GM18951 (cell line): ENCODE measurements at regions not wholly inside any gene's neighbourhood (a gene's known extent, or its start where the extent isn't known, plus 50 kb on each side); places are given as distances from the start of the nearest gene placed in this dataset.

Experiments used
- POLR2A ChIP-seq: IDR thresholded peaks from 4 replicates; pipeline ENCODE4 v1.6.1; 2011; ENCODE audit warnings: mild to moderate bottlenecking; ENCODE audit not compliant: insufficient read length, insufficient read depth; ENCODE audit errors: extremely low read depth
- in situ Hi-C: fragments of 300-500 bp; cut with MboI; formaldehyde crosslinking; loops from one replicate; pipeline ENCODE4 v1.12.0; 2022; ENCODE audit warnings: low sequenced_read_pairs, mixed read lengths, inconsistent platforms; ENCODE audit not compliant: unreplicated experiment

DNA sequence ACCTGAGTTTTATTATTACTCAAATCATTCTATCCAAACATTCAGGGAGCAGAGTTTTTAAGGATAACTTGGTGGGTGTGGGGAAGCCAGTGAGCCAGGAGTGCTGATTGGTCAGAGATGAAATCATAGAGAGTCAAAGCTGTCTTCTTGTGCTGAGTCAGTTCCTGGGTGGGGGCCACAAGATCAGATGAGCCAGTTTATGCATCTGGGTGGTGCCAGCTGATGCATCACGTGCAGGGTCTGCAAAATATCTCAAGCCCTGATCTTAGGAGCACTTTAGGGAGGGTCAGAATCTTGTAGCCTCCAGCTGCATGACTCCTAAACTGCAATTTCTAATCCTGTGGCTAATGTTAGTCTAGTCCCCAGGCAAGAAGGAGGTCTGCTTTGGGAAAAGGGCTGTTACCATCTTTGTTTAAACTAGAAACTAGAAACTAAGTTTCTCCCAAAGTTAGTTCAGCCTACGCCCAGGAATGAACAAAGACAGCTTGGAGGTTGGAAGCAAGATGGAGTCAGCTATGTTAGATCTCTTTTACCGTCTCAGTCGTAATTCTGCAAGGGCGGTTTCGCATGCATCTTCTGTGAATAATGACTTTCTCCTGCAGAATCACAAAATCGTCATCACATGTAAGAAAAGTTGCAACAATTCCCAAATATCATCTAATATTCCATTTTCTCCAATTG lies 97.5 kb downstream of the ZNF664 start:
- in situ Hi-C loops = loop anchor here (25.0 kb wide), 1 partner anchor 242 kb away; no protein-coding TSS in a partner anchor

GRCh38 chr12:124071075-124071443 lies 98.0 kb downstream of the ZNF664 start:
- in situ Hi-C loops = loop anchor here (25.0 kb wide), 1 partner anchor 241 kb away; no protein-coding TSS in a partner anchor
- no peak for TF ChIP-seq POLR2A

GRCh38 chr12:124073356-124074035 lies 100.5 kb downstream of the ZNF664 start:
- no peak for TF ChIP-seq POLR2A
- in situ Hi-C loops = loop anchor here (25.0 kb wide), 1 partner anchor 239 kb away; no protein-coding TSS in a partner anchor

DNA sequence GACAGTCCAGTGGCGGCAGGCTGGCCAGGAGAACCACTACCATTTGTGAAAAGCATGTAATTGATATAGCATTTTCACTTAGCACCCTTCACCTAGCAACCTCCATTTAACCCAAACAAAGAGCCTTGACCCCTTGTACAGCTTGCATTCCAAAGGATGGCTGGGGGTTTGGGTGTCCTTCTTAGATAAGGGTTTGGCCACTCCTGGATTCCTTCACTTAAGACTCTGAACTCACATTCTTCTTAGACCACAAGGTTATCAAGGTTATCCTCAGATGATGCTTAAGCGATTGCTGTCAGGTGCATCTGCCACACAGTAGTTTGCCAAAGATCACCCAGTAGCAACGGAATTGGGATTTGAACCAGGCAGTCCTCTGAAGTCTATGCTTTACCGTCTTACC lies 102.8 kb downstream of the ZNF664 start:
- in situ Hi-C loops = no loop called here
- TF ChIP-seq POLR2A = no peak

- in situ Hi-C loops = no loop called here
- no peak for TF ChIP-seq POLR2A
Observed at GRCh38 chr12:124077701-124078100, 104.7 kb downstream of the ZNF664 start.

DNA sequence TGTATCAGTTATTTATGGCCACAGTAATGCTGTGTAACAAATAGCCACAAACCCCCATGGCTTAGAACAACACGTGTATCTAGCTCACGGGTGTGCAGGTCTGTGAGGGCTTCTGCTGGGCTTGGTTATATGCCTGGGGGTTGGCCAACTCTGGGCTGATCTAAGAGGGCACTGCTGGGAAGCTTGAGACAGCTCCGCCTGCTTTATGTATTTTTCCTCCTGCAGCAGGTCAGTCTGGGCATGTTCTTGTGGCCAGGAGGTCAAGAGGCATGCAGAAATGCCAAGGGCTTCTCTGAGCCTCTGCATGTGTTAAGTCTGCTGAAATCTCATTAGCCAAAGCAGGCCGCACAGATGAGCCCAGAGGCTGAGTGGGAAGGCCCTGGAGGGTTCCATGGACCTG lies 105.8 kb downstream of the ZNF664 start:
- no peak for TF ChIP-seq POLR2A
- in situ Hi-C loops = no loop called here

DNA sequence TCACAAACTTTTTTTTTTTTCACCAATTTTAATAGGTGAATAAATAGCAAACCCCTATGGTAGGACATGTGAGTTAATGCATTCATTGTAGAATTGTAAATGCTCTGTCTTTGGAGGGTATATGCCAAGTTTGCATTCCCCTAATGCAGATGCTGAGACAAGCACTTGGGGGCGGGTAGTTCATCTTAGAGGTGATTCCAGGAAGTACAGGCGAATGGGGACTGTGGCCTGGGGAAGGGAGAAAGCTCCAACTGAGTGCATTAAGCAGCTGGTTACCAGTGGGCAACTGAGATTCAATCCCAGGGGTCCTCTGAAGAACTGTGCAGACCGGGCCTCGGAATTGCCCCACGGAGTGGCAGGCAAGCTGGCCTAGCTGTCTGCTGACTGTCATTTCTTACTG lies 107.6 kb downstream of the ZNF664 start:
- TF ChIP-seq POLR2A = no peak
- in situ Hi-C loops = no loop called here

DNA sequence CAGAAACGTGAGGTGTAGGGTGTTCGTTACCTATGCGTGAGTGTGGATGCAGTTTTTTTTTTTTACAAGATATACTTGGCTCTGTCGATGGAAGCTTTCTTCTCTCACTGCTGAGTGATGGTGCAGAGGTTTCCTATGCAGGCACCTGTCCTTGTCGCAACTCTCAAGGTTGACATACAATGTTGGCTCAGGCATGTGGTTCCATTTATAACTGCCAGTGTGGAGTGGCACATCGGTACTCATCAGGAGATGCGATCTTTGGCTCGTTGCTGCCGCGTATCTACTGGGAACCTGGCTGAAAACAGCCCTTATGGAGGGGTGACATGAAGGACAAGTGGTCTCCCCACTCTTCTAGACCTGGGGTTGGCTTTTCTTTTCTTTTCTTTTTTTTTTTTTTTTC lies 109.0 kb downstream of the ZNF664 start:
- no peak for TF ChIP-seq POLR2A
- in situ Hi-C loops = no loop called here

GRCh38 chr12:124082687-124083086 lies 109.7 kb downstream of the ZNF664 start:
- in situ Hi-C loops = no loop called here
- TF ChIP-seq POLR2A = no peak

DNA sequence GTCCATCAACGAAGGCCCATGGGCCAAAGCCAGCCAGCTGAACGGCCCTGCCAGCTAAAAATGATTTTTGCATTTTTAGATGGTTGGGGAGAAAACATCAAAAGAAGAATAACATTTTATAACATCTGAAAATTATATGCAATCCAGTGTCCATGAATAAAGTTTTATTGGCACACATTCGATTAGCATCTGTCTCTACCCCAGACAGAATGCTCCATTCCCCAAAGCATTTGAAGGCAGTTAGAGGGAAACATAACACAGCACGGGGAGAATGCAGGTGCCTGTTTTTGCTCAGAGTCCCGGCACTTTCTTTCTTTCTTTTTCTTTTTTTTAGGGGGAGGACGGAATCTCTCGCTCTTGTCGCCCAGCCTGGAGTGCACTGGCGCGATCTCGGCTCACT lies 110.7 kb downstream of the ZNF664 start:
- TF ChIP-seq POLR2A = no peak
- in situ Hi-C loops = no loop called here

DNA sequence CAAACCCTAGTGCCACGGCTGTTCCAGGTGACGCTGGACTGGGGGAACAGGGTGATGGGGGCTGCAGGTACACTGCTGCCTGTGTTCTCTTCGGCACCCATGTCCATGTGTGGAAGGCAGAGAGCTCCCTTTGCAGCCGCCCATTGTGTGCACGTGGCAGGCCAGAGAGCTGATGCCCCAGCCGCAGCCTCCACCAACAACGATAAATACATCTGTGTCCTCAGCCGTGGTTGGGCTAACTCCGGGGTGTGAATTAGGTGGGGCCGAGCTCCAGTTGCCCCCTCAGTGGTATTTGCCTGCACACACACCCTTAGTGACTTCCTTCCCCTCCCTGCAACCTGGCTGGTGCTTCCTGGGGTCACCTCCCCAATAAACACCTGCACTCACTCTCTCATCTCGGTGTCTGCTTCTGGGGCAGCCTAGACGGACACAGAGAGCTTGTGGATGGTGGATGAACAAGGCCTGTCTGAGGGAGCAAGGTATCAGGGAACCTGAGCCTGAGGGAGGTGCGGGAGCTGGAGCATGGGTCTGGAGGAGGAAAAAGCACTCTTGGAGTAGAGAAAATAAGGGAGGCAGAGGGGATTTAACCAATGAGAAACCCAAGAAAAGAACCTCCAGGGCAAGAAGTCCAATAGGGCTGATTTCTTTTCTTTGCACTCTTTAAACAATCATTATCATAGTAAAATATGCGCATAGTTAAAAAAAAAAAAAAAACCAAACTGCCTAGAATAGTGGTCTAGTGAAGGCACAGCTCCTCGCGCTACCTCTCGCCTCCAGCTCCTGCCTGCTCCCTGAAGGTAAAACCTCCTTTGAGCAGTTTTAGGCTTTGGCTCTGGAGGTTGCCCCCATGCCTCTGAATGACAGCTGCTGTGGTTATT lies 112.6 kb downstream of the ZNF664 start:
- TF ChIP-seq POLR2A = no peak
- in situ Hi-C loops = no loop called here

- no peak for TF ChIP-seq POLR2A
- in situ Hi-C loops = no loop called here
Observed at GRCh38 chr12:124086299-124086898, 113.4 kb downstream of the ZNF664 start.

DNA sequence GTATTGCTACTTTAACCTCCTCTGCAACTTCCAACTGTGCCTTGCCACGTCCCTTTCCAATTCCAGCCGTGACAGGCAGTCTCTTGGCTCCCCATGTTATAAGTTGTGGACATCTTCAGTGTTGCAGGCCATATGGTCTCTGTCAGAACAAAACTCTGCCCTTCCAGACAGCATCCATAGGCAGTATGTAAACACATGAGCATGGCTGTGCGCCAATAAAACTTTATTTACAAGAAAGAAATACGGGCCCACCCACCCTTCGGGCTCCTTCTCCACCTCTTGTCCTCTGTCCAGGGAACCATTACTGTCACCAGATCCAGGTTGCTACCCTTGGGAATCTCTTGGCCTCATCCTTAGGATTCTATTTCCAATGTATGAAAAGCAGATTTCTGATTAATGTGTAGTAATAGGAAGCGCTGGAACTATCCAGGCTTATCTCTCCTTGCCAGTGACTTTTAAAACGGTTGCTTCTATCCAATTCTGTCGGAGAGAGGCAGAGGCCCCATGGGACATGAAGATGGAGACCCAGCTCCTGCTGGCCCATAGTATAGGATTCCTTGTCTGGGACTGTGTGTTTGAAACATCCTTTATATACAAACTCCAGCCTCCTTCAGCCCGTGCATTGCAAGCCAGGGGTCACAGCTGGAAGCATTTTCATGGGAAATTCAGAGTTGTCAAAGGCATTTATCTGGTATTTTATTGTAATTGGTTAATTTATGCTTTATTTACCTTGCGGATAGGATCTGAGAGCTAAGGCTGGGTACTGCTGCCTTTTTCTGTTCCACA lies 114.4 kb downstream of the ZNF664 start:
- no peak for TF ChIP-seq POLR2A
- in situ Hi-C loops = no loop called here
